OCI-LY7 (cell line): ENCODE measurements at regions not wholly inside any gene's neighbourhood (a gene's known extent, or its start where the extent isn't known, plus 50 kb on each side); places are given as distances from the start of the nearest gene placed in this dataset.

Experiments
- BruUV-seq: library from RNA; stranded (reverse); fragments of 400-500 nt; replicated peaks from 2 replicates; lab custom pipeline; 2021; lab: Mats Ljungman, UMichigan
- CTCF ChIA-PET: fragments of 300-600 bp; sonication (Branson Sonifier 250); formaldehyde crosslinking; loops from one replicate; lab custom pipeline; 2022; ENCODE audit warnings: antibody characterized with exemption; ENCODE audit not compliant: unreplicated experiment; lab: Charles Lee
- POLR2A ChIA-PET: fragments of 300-600 bp; sonication (Branson Sonifier 250); formaldehyde crosslinking; loops from one replicate; lab custom pipeline; 2022; ENCODE audit warnings: antibody characterized with exemption; lab: Charles Lee
- DNase-seq: peaks from one replicate; pipeline ENCODE4 v3.0.0-alpha.2; 2015; ENCODE audit warnings: low spot score
- H2AFZ ChIP-seq: fragments of 200-600 bp; sonication (generic), shearing (Covaris generic); 2 replicates; pipeline ENCODE4 v1.6.1; 2014; ENCODE audit warnings: mild to moderate bottlenecking, antibody characterized with exemption, low read length, moderate library complexity
- H3K27ac ChIP-seq: fragments of 200-600 bp; sonication (generic); 2 replicates; pipeline ENCODE4 v1.5.1; 2014; ENCODE audit warnings: mixed run types, low read depth, mild to moderate bottlenecking, moderate library complexity, low read length, inconsistent platforms; ENCODE audit not compliant: poor library complexity, severe bottlenecking
- H3K36me3 ChIP-seq: fragments of 200-600 bp; sonication (generic); 2 replicates; pipeline ENCODE4 v1.6.1; 2014; ENCODE audit warnings: mild to moderate bottlenecking, antibody characterized with exemption, low read length, moderate library complexity, mixed read lengths; ENCODE audit not compliant: insufficient read depth
- H3K4me1 ChIP-seq: fragments of 200-600 bp; sonication (generic); 2 replicates; pipeline ENCODE4 v1.5.1; 2014; ENCODE audit warnings: mild to moderate bottlenecking, low read length; ENCODE audit not compliant: insufficient read depth, poor library complexity, severe bottlenecking
- H3K4me2 ChIP-seq: fragments of 200-600 bp; sonication (generic); 2 replicates; pipeline ENCODE4 v1.6.1; 2014; ENCODE audit warnings: mild to moderate bottlenecking, low read length
- H3K4me3 ChIP-seq: fragments of 200-600 bp; sonication (generic); 2 replicates; pipeline ENCODE4 v1.5.1; 2014; ENCODE audit warnings: mild to moderate bottlenecking, low read depth, low read length; ENCODE audit not compliant: poor library complexity, severe bottlenecking
- H3K79me2 ChIP-seq: fragments of 200-600 bp; sonication (generic); 2 replicates; pipeline ENCODE4 v1.6.1; 2016; ENCODE audit warnings: low read depth, mild to moderate bottlenecking, low read length, moderate library complexity, mixed read lengths; ENCODE audit not compliant: insufficient read depth
- H3K9me2 ChIP-seq: fragments of 200-600 bp; sonication (generic); 2 replicates; pipeline ENCODE4 v1.6.1; 2016; ENCODE audit warnings: mild to moderate bottlenecking, low read length, mixed read lengths; ENCODE audit not compliant: insufficient read depth
- H3K9me3 ChIP-seq: fragments of 200-600 bp; sonication (generic); 2 replicates; pipeline ENCODE4 v1.6.1; 2014; ENCODE audit warnings: mild to moderate bottlenecking, mixed run types, low read length, mixed read lengths
- H4K20me1 ChIP-seq: fragments of 200-600 bp; sonication (generic); 2 replicates; pipeline ENCODE4 v1.6.1; 2014; ENCODE audit warnings: mild to moderate bottlenecking, antibody characterized with exemption, low read length, moderate library complexity, mixed read lengths; ENCODE audit not compliant: insufficient read depth
- EZH2phosphoT487 ChIP-seq: fragments of 200-600 bp; sonication (generic); IDR thresholded peaks from 2 replicates; pipeline ENCODE4 v1.6.1; 2018; ENCODE audit warnings: low read depth, borderline replicate concordance, mild to moderate bottlenecking, mixed run types, antibody characterized with exemption, low read length, moderate library complexity, mixed read lengths
- intact Hi-C: fragments of 100-400 bp; cut with micrococcal nuclease; formaldehyde crosslinking; loops from one replicate; pipeline ENCODE4 v1.10.0; 2022; ENCODE audit not compliant: unreplicated experiment
- TF ChIP-seq, protein P1 (sequence below): fragments of 200-600 bp; sonication (generic); conservative IDR thresholded peaks from 2 replicates; pipeline ENCODE4 v1.5.1; 2014; ENCODE audit warnings: mild to moderate bottlenecking, antibody characterized with exemption, low read length, moderate library complexity, mixed read lengths

DNA sequence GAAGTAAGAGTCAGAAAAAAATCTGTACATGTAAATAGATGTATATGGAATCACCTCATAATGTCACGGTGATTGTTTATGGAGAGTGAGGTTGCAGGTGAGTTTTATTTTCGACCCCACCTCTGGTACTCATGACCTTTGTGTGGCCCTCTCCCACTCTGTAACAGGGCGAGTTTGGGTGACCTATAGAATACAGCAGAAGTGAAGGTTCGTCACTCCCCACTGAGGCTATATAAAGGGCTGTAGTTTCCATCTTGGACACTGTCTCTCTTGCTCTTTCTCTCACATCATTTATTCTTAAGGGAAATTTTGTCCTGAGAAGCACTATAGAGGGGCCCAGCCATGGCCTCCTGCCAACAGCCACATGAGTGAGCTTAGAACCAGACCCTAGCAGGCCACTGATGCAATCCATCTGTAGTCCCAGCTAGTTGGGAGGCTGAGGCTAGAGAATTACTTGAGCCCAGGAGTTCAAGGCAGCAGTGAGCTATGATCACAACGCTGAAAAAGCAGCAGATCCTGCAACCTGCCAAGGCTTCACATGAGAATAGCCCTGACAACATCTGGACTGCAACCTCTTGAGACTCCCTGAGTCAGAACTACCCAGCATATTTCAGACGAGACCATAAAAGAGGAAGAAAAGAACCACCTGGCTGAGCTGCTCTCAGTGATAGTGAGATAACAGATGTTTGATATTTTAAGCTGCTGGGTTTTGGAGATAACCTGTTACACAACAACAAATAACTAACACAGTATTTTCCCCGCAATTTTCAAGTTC, 74.3 kb upstream of the SLC1A4 start:
- peak; percentile 96 for DNase-seq
- no peaks in the 10 kb centered on the region for H4K20me1 ChIP-seq
- CTCF ChIA-PET: interaction anchor here (0.9 to 2.8 kb wide), 3 partner anchors 75 to 117 kb away, joined by 3 to 19 read pairs (median 3); no protein-coding TSS in a partner anchor
- H3K9me3 ChIP-seq: peaks cover 15% of the 10 kb centered on the region
- intact Hi-C loops: loop anchor here (5.0 kb wide), 1 partner anchor 258 kb away; no protein-coding TSS in a partner anchor
- TF ChIP-seq, protein P1, sequence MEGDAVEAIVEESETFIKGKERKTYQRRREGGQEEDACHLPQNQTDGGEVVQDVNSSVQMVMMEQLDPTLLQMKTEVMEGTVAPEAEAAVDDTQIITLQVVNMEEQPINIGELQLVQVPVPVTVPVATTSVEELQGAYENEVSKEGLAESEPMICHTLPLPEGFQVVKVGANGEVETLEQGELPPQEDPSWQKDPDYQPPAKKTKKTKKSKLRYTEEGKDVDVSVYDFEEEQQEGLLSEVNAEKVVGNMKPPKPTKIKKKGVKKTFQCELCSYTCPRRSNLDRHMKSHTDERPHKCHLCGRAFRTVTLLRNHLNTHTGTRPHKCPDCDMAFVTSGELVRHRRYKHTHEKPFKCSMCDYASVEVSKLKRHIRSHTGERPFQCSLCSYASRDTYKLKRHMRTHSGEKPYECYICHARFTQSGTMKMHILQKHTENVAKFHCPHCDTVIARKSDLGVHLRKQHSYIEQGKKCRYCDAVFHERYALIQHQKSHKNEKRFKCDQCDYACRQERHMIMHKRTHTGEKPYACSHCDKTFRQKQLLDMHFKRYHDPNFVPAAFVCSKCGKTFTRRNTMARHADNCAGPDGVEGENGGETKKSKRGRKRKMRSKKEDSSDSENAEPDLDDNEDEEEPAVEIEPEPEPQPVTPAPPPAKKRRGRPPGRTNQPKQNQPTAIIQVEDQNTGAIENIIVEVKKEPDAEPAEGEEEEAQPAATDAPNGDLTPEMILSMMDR: no peak
- no peak for TF ChIP-seq EZH2phosphoT487
- H3K27ac ChIP-seq: peak overlapping the region; percentile 97
- peaks cover 5% of the 10 kb centered on the region; the same call in 1 of the 2 replicates for H3K79me2 ChIP-seq
- no peak overlapping the region; the same call in 1 of the 2 replicates for H2AFZ ChIP-seq
- H3K4me3 ChIP-seq: peak overlapping the region; percentile 52
- H3K4me1 ChIP-seq: peaks cover 66% of the 10 kb centered on the region
- POLR2A ChIA-PET: interaction anchor here (0.6 to 4.3 kb wide), 25 partner anchors 8 to 439 kb away, joined by 3 to 26 read pairs (median 4); partner anchors contain the start of genes ACTR2 and CEP68
- peak overlapping the region; percentile 69 for H3K4me2 ChIP-seq
- H3K9me2 ChIP-seq: no peaks in the 10 kb centered on the region
- BruUV-seq: no TSS peak
- H3K36me3 ChIP-seq: peaks cover 18% of the 10 kb centered on the region

DNA sequence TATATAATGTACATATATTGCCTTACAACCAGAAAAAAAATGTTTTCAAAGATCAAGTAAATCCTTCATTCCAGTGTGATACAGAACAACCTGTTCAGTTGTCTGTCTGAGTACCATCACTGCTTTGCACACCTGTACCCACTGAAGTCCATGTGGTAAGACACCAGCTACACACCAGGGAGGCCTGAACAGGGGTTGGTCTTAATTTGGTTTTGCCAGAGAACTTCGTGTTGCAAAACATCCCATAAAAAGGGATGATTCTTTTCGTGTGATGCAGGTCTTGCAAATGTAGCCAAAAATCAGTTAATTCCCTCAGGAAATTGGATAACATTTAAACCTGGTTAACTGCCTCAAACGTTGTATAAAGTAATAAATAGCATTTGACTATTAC, 73.7 kb upstream of the SLC1A4 start:
- intact Hi-C loops: loop anchor here (5.0 kb wide), 1 partner anchor 258 kb away; no protein-coding TSS in a partner anchor
- peaks cover 5% of the 10 kb centered on the region; the same call in 1 of the 2 replicates for H3K79me2 ChIP-seq
- H3K4me2 ChIP-seq: peak overlapping the region; percentile 69
- peaks cover 22% of the 10 kb centered on the region for H3K36me3 ChIP-seq
- ChIA-PET POLR2A (interaction anchor here (0.6 to 4.3 kb wide), 21 partner anchors 11 to 440 kb away, joined by 3 to 26 read pairs (median 5); partner anchors contain the start of gene CEP68), CTCF (interaction anchor here (0.9 to 2.8 kb wide), 3 partner anchors 76 to 116 kb away, joined by 3 to 19 read pairs (median 3); no protein-coding TSS in a partner anchor)
- no peak overlapping the region for H2AFZ ChIP-seq
- H3K9me2 ChIP-seq: no peaks in the 10 kb centered on the region
- peak overlapping the region; percentile 36 for H3K4me3 ChIP-seq
- no peaks in the 10 kb centered on the region for H4K20me1 ChIP-seq
- BruUV-seq: TSS peak; percentile 15
- peak overlapping the region; percentile 97 for H3K27ac ChIP-seq
- TF ChIP-seq EZH2phosphoT487: no peak
- TF ChIP-seq, protein P1: no peak
- peaks cover 66% of the 10 kb centered on the region for H3K4me1 ChIP-seq
- DNase-seq: peak; percentile 79
- H3K9me3 ChIP-seq: peaks cover 15% of the 10 kb centered on the region
